RWPE1 (cell line): ENCODE measurements at regions not wholly inside any gene's neighbourhood (a gene's known extent, or its start where the extent isn't known, plus 50 kb on each side); places are given as distances from the start of the nearest gene placed in this dataset.

ENCODE experiments used
- CTCF ChIA-PET: fragments of 350-600 bp; sonication (Branson Sonifier 250); formaldehyde crosslinking; extraction: SDS; loops from one replicate; lab custom pipeline; 2021; lab: Yijun Ruan, JAX
- POLR2A ChIA-PET: fragments of 400-600 bp; formaldehyde crosslinking; extraction: SDS; loops from one replicate; lab custom pipeline; 2020; ENCODE audit warnings: antibody characterized with exemption; ENCODE audit not compliant: low non-redundant PET; lab: Yijun Ruan, JAX
- DNase-seq: peaks from one replicate; pipeline ENCODE4 v3.0.0; 2012; ENCODE audit warnings: low spot score
- H3K27ac ChIP-seq: fragments of 450-650 bp; 2 replicates; pipeline ENCODE4 v1.5.1; 2017
- TF ChIP-seq, protein P1 (sequence below): fragments of 450-650 bp; conservative IDR thresholded peaks from 2 replicates; pipeline ENCODE4 v1.5.1; 2017; ENCODE audit warnings: low read depth, mild to moderate bottlenecking

DNA sequence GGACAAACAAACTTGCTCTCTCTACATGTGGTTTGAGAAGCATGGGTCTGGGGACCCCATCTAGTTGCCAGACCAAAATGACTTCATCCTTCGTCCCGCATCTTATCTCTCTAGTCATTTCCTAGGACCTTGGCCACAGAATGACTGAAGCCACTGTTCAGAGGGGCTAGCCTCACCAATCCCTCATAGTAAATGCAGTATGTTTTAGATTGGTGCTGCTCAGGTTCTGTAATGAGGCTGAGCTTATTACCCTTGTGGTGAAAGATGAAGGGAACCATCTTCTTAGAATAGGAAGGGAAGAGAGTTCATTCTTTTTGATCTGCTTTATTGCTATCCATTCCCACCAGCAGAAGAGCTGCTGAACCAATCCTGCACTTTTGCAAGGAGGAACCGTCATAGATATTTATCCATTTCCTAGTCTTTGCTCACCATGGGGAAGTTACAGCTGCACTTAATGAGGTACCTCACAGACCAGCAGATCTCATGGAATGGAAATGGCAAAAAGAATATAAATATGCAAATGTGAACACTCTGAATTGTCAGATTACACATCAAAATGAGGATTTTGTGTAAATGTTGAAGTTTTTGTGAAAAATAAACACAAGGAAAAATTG lies 436.7 kb downstream of the LPIN1 start:
- H3K27ac ChIP-seq, result no peak overlapping the region
- TF ChIP-seq, protein P1, sequence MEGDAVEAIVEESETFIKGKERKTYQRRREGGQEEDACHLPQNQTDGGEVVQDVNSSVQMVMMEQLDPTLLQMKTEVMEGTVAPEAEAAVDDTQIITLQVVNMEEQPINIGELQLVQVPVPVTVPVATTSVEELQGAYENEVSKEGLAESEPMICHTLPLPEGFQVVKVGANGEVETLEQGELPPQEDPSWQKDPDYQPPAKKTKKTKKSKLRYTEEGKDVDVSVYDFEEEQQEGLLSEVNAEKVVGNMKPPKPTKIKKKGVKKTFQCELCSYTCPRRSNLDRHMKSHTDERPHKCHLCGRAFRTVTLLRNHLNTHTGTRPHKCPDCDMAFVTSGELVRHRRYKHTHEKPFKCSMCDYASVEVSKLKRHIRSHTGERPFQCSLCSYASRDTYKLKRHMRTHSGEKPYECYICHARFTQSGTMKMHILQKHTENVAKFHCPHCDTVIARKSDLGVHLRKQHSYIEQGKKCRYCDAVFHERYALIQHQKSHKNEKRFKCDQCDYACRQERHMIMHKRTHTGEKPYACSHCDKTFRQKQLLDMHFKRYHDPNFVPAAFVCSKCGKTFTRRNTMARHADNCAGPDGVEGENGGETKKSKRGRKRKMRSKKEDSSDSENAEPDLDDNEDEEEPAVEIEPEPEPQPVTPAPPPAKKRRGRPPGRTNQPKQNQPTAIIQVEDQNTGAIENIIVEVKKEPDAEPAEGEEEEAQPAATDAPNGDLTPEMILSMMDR, result no peak
- DNase-seq, result no peak
- POLR2A ChIA-PET, result no interaction called here
- CTCF ChIA-PET, result no interaction called here

DNA sequence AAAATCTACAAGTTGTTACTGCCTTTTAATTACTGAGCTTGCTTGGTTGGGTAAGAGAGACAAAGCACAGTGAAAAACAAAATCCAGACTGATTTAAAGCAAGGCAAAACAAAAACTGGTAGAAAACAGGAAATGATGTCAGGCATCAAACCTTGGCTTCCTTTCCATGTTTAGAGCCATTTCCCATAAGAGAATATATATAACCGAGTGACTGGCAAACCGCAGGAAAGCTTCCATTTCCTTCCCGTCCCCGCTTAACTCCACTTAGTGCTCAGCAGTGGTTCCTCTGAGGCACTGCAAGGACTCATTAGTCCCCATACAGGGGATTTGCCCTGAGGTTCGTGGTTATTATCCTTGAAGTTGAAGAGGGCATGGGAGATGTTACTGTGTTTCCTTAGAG lies 446.3 kb downstream of the LPIN1 start:
- ChIA-PET CTCF (no interaction called here), POLR2A (no interaction called here)
- no peak for DNase-seq
- no peak overlapping the region for H3K27ac ChIP-seq
- TF ChIP-seq, protein P1, result no peak

DNA sequence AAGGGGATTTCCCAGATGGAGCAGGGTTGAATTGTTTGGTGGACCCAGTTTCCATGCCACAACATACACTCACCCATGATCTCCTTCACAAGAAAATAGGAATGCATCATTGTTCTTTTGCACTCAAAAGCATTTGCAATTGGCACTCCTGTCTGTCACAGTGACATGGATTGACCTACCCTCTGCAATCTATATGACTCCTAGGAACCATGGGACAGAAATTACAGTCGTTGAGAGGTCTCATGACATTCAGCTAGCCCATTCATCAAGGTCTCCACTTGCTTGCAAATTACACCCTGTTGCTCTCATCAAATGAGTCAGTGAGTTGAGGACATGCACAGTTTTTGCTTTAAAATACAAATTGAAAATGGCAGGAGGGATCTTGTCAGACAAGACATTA lies 448.5 kb downstream of the LPIN1 start:
- ChIA-PET POLR2A (no interaction called here), CTCF (no interaction called here)
- no peak for DNase-seq
- H3K27ac ChIP-seq, result no peak overlapping the region
- TF ChIP-seq, protein P1, result no peak

DNA sequence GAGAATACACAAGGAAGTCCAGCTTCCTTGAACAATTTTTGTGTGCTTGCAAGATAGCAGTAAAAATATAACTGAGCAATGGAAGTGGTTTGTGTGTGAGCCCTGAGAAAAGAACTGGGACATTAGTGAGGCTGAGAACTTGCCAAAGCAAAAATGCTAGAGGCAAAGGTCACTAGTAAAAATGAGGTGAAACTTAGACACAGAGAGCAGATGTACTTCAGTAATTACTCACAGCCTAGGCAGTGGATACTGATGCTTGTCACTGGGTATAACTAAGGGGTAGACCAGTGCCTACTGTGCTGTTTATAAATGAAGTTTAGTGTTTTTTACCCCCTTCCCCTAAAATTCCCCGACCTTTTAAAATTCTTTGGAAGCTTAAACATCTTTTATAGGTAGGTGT lies 450.1 kb downstream of the LPIN1 start:
- H3K27ac ChIP-seq, result no peak overlapping the region
- POLR2A ChIA-PET, result no interaction called here
- CTCF ChIA-PET, result interaction anchor here (0.6 kb wide), 1 partner anchor 441 kb away, joined by 3 read pairs; no protein-coding TSS in a partner anchor
- TF ChIP-seq, protein P1, result no peak
- DNase-seq, result no peak

DNA sequence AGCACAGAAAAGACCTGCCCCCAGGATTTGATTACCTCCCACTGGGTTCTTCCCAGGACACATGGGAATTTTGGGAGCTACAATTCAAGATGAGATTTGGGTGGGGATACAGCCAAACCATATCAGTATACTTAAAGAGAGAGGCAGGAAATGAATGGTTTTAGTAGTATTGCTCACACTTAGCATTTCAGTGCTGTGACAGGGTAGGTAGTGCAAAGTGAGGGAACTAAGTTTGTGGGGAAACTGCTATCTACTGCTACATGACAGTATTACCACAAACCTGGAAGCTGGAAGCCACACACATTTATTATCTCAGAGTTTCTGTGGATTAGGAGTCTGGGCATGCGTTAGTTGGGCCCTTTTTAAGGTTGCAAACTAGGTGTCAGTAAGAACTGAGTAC lies 450.7 kb downstream of the LPIN1 start:
- CTCF ChIA-PET, result no interaction called here
- DNase-seq, result no peak
- TF ChIP-seq, protein P1, result no peak
- H3K27ac ChIP-seq, result no peak overlapping the region
- POLR2A ChIA-PET, result no interaction called here

DNA sequence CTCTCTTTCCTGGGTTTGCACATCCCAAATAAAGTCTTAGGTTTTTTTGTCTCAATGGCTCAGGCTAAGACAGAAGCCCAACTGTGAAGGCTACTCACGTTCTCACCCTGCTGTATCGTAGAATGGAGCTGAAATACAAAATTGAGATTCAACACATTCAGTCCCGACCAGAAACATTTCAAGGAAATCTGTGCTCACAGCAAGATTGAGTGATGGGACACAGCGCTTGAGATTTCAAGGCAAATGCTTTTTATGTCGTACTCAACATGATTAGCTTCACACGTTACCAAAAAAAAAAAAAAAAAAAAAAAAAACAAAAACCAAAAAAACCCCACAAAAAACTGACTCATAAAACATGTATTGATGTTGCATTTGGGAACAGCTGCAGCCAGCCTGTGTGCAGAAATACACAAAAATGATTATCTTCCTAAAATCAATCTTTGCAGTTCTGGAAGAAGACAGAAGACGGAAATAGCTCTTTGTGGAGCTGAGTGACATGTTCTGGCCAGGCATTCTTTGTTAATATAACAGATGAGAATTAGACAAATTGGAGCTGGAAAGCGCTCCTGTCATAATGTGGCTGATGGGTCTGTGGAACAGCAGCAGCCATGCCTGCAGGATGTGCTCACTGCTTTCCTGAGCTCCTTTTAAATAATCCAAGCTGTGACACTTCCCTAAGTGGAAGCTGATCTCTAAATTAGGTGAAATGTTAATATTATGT lies 453.2 kb downstream of the LPIN1 start:
- POLR2A ChIA-PET, result no interaction called here
- no peak overlapping the region for H3K27ac ChIP-seq
- CTCF ChIA-PET, result interaction anchor here (0.7 to 1.1 kb wide), 2 partner anchors 11 to 370 kb away, joined by 3 to 4 read pairs; no protein-coding TSS in a partner anchor
- TF ChIP-seq, protein P1, result no peak
- no peak for DNase-seq
